Right kidney (tissue), 1 donor: ENCODE measurements at regions not wholly inside any gene's neighbourhood (a gene's known extent, or its start where the extent isn't known, plus 50 kb on each side); places are given as distances from the start of the nearest gene placed in this dataset.
A peak's percentile ranks its signal among the peaks of the same experiment; 100 is the strongest.

Source experiments
- DNase-seq: peaks from one replicate; pipeline ENCODE4 v3.0.0-alpha.2; 2016

DNA sequence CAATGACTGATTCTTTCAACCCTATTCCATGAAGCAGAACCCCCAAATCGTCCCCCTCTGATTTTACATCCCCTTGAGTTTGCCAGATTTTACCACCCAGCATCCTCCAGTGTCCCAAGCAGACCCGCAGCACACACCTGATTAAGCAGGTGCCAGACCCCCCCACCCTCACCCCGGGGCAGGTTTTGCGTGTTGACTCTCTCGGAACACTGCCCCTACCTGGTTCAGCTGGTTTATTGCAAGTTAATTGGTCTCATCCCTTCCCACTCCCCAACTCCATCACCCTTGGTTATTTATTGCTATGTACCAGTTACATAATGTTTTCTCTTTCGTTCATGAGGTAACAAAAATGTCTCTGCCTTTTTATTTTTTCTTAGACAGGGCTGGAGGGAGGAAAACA is 258.4 kb downstream of the BCOR start:
- no peak for DNase-seq

GRCh38 chrX:39840133-39840532 is 257.6 kb downstream of the BCOR start:
- no peak for DNase-seq

GRCh38 chrX:39840581-39841093 is 257.1 kb downstream of the BCOR start:
- DNase-seq = no peak

GRCh38 chrX:39841604-39842003 is 256.2 kb downstream of the BCOR start:
- no peak for DNase-seq

DNA sequence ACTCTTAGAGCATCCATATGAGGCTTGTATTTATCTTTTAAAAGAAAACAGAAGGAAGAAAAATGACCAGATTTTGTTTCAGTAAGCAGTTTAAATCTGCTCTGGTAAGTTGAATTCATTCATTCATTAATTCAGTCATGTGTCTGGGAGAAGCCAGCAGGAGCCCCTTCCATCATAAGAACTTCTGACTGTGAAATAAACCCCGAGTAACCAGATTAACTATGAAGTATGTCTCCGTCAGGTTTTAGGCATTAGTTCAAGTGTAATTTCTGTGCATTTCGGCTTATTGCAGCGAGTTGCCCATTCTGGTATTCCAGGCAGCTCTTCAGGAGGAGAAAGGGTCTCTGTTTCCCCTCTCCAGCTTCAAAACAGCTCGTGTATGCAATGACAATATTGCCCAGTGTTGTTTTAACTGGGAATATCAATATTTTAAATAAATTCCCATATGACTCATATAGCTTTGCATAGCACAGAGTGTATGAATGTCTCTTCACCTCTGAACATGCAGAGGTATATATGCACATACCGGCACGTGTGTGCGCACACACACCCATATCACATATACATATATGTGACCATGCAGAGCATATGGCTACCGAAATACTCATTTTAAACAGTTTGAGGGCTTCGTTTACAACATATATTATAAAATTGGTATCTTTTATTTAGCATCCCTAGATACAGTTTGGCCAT is 255.3 kb downstream of the BCOR start:
- no peak for DNase-seq

GRCh38 chrX:39843318-39843717 is 254.4 kb downstream of the BCOR start:
- no peak for DNase-seq

- DNase-seq = no peak
Observed at GRCh38 chrX:39845233-39845632, 252.5 kb downstream of the BCOR start.

DNA sequence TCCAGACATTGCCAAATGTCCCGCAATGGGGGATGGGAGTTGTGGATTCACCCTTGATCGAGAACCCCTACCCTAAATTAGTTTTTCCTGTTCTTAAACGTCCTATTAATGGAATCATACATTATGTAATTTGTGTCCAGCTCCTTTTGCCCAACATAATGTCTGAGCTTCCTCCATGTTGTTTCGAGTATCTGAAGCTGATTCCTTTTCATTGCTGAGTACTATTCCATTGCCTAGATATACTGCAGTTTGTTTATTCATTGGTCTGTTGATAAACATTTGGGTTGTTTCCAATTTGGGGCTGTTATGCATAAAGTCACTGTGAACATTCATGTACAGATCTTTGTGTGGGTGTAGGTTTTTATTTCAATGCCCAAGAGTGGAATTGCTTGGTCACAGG is 251.3 kb downstream of the BCOR start:
- DNase-seq = no peak

DNA sequence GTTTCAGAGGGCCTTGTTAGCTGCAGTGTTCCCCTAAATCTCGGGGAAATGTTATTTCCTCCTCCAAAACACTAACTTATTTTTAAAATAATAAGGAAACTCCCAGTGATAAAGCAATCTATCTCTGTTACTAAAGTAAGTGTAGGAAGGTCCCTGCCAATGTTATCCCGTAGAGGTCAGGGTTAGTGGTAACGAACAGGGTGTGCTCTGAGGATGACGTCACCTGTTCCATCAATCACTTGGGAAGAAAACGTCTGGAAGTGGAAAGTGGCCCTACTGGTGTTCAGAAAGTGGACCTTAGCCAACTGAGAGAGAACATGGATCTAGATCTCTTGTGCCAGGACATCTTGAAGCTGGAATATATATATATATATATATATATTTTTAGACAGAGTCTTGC is 249.5 kb downstream of the BCOR start:
- DNase-seq = no peak

GRCh38 chrX:39848900-39849299 is 248.9 kb downstream of the BCOR start:
- no peak for DNase-seq

DNA sequence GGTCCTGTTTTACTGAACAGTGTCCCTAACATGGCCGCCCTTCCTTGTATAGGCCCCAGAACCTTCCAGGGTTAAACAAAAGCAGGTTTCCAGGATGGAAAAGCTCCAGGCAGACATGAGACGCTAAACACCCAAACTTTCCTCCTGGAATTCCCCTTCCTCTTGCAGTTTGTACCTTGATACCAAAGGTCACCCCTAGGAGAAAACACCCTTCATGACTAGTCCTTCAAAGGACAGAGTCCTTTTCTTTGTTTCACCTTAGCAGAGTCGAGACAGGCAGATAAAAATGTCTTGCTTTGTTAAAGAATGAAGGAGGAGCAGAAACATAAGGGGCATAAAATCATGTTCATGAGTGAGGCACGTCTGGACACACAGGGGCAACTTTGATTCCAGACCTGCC is 247.5 kb downstream of the BCOR start:
- no peak for DNase-seq

DNA sequence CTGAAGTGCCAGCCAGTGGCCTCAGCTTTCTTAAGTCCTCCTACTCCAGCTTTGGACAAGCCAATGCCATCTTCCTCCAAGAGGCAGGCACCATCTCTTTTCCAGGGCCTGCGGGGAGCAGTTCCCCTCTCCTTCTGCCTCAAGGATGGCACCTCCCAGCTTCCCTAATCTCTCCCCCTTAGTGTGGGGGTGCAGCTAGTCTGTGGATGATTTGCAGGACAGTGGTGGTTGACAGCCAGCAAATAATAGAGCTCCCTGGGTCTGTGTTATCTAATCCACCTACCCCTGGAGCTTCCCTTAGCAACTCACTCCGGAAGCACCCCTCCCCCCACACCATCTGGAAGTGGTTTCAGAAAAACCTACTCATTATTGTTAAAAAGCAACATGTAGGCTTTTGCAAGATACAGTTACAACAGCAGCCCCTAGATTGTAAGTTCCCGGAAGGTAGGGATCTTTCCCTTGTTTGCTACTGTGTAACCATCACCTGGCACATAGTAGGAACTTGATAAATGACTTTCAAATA is 247.1 kb downstream of the BCOR start:
- no peak for DNase-seq

- DNase-seq = no peak
Observed at GRCh38 chrX:39851745-39852455, 245.9 kb downstream of the BCOR start.

DNA sequence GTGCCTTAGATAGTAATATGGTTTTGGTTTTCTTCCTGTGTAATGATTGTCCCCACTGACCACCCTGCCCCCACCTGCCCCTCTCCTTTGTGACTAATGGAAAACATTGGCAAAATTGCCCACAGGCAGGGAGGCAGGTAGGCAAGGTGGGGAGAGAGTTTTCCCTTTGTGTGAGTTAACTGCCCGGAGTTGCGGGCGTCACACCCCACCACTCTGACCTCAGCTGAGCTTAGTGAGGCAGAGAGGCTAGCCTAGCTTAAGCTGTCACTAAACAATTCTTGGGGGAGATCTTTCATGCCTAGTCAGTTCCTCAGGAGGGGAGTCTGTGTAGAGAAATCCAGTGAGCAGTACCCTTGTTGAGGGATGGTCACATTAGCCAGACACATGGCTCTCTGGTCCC is 245.3 kb downstream of the BCOR start:
- DNase-seq = peak; percentile 21

GRCh38 chrX:39853417-39854030 is 244.2 kb downstream of the BCOR start:
- no peak for DNase-seq

- DNase-seq = no peak
Observed at GRCh38 chrX:39854772-39855747, 242.7 kb downstream of the BCOR start.

DNA sequence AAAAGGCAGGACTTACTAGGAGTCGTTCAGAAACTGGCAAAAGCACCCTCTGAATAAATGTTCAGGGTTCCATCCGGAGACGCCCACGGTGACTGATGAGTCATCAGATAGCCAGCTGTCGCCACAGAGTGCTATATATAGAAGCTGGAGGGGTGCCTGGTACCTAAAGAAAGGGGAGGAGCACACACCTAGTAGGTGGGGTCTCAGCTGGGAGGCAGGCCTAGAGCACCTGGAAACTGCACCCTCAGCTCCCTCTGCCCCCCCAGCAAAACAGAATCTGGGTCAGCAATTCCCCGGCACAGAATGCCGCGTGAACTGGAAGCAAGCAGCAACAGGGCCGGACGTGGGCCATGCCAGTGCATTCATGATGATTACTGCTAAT is 242.0 kb downstream of the BCOR start:
- no peak for DNase-seq

DNA sequence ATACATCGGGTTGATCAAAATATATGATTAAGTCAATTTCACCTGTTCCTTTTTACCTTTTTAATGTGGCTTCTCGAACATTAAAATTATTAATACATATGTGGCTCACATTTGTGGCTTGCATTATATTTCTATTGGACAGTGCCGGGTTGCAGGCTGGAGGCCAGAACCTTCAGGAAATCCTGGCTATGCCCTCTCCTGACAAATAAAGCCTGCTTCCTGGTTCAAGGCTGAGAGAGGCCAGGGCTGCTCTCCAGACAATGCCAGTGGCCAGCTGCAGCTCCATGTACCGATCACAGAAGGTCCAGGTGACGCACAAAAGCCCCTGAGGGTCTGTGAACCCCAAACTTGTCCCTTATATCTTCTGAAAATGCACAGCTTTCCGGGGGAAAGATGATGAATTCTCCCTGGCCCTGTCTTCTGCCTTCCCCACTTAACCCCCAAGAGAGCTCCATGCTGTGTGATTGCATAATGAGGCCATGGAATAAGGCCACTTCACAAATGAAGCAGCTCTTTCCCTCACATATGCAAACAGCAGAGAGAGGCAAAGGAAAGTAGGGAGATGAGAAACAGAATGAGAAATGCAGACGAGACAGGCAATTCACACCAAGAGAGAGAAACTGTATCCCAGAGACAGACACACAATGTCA is 241.2 kb downstream of the BCOR start:
- DNase-seq = no peak

GRCh38 chrX:39857780-39858179 is 240.0 kb downstream of the BCOR start:
- no peak for DNase-seq

GRCh38 chrX:39859991-39860861 is 237.5 kb downstream of the BCOR start:
- no peak for DNase-seq

- no peak for DNase-seq
Observed at GRCh38 chrX:39862963-39863362, 234.8 kb downstream of the BCOR start.
